NT2/D1 (cell line): ENCODE measurements at regions not wholly inside any gene's neighbourhood (a gene's known extent, or its start where the extent isn't known, plus 50 kb on each side); places are given as distances from the start of the nearest gene placed in this dataset.

Experiments
- SUZ12 ChIP-seq: IDR thresholded peaks from 2 replicates; pipeline ENCODE4 v1.6.1; 2011; ENCODE audit not compliant: insufficient read length, insufficient read depth; ENCODE audit errors: extremely low read depth
- YY1 ChIP-seq: IDR thresholded peaks from 2 replicates; pipeline ENCODE4 v1.6.1; 2011; ENCODE audit not compliant: insufficient read length, insufficient read depth
- ZNF274 ChIP-seq: IDR thresholded peaks from 2 replicates; pipeline ENCODE4 v1.6.1; 2011; ENCODE audit warnings: mild to moderate bottlenecking, low read depth, low read length

- no peak for TF ChIP-seq SUZ12
- TF ChIP-seq YY1: no peak
- no peak for TF ChIP-seq ZNF274
Measured at GRCh38 chr5:152170350-152170749, 234.7 kb downstream of the NMUR2 start.
